Breast epithelium (tissue), 4 donors: ENCODE measurements at regions not wholly inside any gene's neighbourhood (a gene's known extent, or its start where the extent isn't known, plus 50 kb on each side); places are given as distances from the start of the nearest gene placed in this dataset.
A peak's percentile ranks its signal among the peaks of the same experiment; 100 is the strongest.

ENCODE experiments used
- DNase-seq, 2 donors: peaks; one replicate each; pipeline ENCODE4 v3.0.0-alpha.2; 2019; ENCODE audit warnings: low spot score in 2 of 2
- H3K27ac ChIP-seq, 2 donors: fragments of 200-600 bp; sonication (generic) in 1 of 2; one replicate each; pipeline ENCODE4 v1.5.1; 2016 to 2019; ENCODE audit warnings: mild to moderate bottlenecking in 1 of 2
- H3K27me3 ChIP-seq, 2 donors: fragments of 200-600 bp; sonication (generic) in 1 of 2; one replicate each; pipeline versions ENCODE4 v1.5.1 to v1.6.0; 2017 to 2019; ENCODE audit warnings: control low read depth in 1 of 2, mild to moderate bottlenecking in 1 of 2
- H3K36me3 ChIP-seq: fragments of 200-600 bp; one replicate; pipeline ENCODE4 v1.5.1; 2019
- H3K4me1 ChIP-seq, 2 donors: fragments of 200-600 bp; sonication (generic); one replicate each; pipeline ENCODE4 v1.5.1; 2016 to 2019; ENCODE audit warnings: control low read depth in 1 of 2
- H3K4me3 ChIP-seq, 3 donors: fragments of 200-600 bp; sonication (generic); 1 replicate in 2 of 3; 2 replicates in 1 of 3; pipeline ENCODE4 v1.5.1; 2016 to 2019; ENCODE audit warnings: mild to moderate bottlenecking in 3 of 3, moderate library complexity in 2 of 3
- H3K9me3 ChIP-seq, 2 donors: fragments of 200-600 bp; sonication (generic) in 1 of 2; one replicate each; pipeline ENCODE4 v1.5.1; 2016 to 2019; ENCODE audit warnings: control low read depth in 1 of 2
- CTCF ChIP-seq, 3 donors: fragments of 450-650 bp; IDR thresholded peaks; one replicate each; pipeline ENCODE4 v1.5.1; 2016 to 2017; ENCODE audit warnings: antibody characterized with exemption in 3 of 3, mild to moderate bottlenecking in 3 of 3, moderate library complexity in 3 of 3
- POLR2A ChIP-seq: fragments of 450-650 bp; IDR thresholded peaks from one replicate; pipeline ENCODE4 v1.6.1; 2016; ENCODE audit warnings: antibody characterized with exemption, mild to moderate bottlenecking, moderate library complexity
- POLR2AphosphoS5 ChIP-seq, 3 donors: sonication (generic); formaldehyde crosslinking; IDR thresholded peaks; one replicate each; pipeline ENCODE4 v1.6.1; 2017; ENCODE audit warnings: antibody characterized with exemption in 3 of 3
- intact Hi-C: fragments of 100-400 bp; cut with DNase I; formaldehyde crosslinking; loops from one replicate; pipeline ENCODE4 v1.15.1; 2023; ENCODE audit warnings: low total_unique reads

DNA sequence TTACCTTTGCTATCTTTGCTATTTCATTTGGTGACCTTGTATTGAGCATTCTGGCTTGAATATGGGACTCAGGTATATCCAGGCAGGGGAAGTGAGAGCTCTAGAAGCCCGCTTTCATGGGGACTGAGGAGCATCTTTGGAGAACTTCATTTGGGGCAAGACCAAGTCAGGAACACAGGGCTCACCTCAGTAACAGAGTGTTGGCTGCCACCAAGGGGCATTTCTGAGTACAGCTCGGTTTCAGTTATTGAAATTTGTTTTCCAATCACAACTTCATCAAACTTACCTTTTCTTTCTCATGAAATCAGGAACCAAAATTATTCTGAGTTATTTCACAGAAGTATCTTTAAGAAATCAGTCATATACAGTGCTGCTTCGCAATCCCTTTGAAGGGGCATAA lies 337.2 kb downstream of the C7orf25 start:
- H3K4me3 ChIP-seq = no peak overlapping the region
- no peak for DNase-seq
- H3K9me3 ChIP-seq = peaks cover 7 to 10% of the 10 kb centered on the region in 2 donors
- H3K27ac ChIP-seq = peak overlapping the region; percentile 14 to 39
- no peaks in the 10 kb centered on the region for H3K27me3 ChIP-seq
- TF ChIP-seq POLR2A (no peak), POLR2AphosphoS5 (IDR thresholded peaks at IDR 0.05) (no peak), CTCF (IDR thresholded peaks at IDR 0.05) (no peak)
- peaks cover 0 to 8% of the 10 kb centered on the region in 2 donors for H3K4me1 ChIP-seq
- intact Hi-C loops = no loop called here
- no peaks in the 10 kb centered on the region for H3K36me3 ChIP-seq

- peaks cover 3 to 4% of the 10 kb centered on the region in 2 donors for H3K9me3 ChIP-seq
- no peak for DNase-seq
- H3K4me3 ChIP-seq = no peak overlapping the region
- H3K27me3 ChIP-seq = no peaks in the 10 kb centered on the region
- TF ChIP-seq POLR2A = no peak
- no peak for TF ChIP-seq CTCF (IDR thresholded peaks at IDR 0.05)
- TF ChIP-seq POLR2AphosphoS5 (IDR thresholded peaks at IDR 0.05) = no peak
- no peak overlapping the region for H3K27ac ChIP-seq
- intact Hi-C loops = no loop called here
- H3K4me1 ChIP-seq = peaks cover 0 to 8% of the 10 kb centered on the region in 2 donors
- H3K36me3 ChIP-seq = no peaks in the 10 kb centered on the region
These were observed 337.1 kb upstream of the GLI3 start for GRCh38 chr7:42573881-42574672.

- TF ChIP-seq POLR2A = no peak
- no peak for TF ChIP-seq POLR2AphosphoS5 (IDR thresholded peaks at IDR 0.05)
- no peak for TF ChIP-seq CTCF (IDR thresholded peaks at IDR 0.05)
- peak overlapping the region; percentile 66 to 68 for H3K27ac ChIP-seq
- intact Hi-C loops = no loop called here
These were observed 335.6 kb upstream of the GLI3 start for GRCh38 chr7:42572561-42572960.

DNA sequence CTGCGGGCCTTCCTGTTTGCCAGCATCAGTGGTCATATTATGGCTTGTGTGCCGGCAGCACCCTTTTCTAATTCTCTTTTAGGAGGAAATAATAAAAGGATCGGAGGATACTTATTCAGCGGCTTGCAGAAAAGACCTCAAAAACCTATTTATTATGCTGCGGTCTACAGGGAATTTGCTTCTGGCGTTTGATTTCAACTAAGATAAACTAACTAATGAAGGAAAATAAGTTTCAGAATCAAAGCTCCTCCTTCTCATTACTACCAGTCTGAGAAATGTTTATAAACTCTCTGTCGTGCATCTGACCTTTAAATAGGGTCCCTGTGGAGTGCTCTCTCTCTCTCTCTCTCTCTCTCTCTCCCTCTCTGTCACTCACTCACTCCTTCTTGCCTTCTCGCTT lies 335.0 kb upstream of the GLI3 start:
- DNase-seq = no peak
- no peak for TF ChIP-seq POLR2A
- no peak for TF ChIP-seq POLR2AphosphoS5 (IDR thresholded peaks at IDR 0.05)
- no peak for TF ChIP-seq CTCF (IDR thresholded peaks at IDR 0.05)
- peak overlapping the region in 2 of 3 donors; percentile 18 to 26 for H3K4me3 ChIP-seq
- H3K9me3 ChIP-seq = no peaks in the 10 kb centered on the region
- H3K36me3 ChIP-seq = no peaks in the 10 kb centered on the region
- H3K4me1 ChIP-seq = peaks cover 0 to 8% of the 10 kb centered on the region in 2 donors
- intact Hi-C loops = no loop called here
- peak overlapping the region; percentile 57 to 68 for H3K27ac ChIP-seq
- H3K27me3 ChIP-seq = no peaks in the 10 kb centered on the region

More at GRCh38 chr7:42572561-42572960, 335.6 kb upstream of the GLI3 start:
- H3K4me3 ChIP-seq = no peak overlapping the region
- H3K9me3 ChIP-seq = no peaks in the 10 kb centered on the region
- no peaks in the 10 kb centered on the region for H3K27me3 ChIP-seq
- DNase-seq = no peak
- H3K36me3 ChIP-seq = no peaks in the 10 kb centered on the region
- H3K4me1 ChIP-seq = peaks cover 0 to 8% of the 10 kb centered on the region in 2 donors

DNA sequence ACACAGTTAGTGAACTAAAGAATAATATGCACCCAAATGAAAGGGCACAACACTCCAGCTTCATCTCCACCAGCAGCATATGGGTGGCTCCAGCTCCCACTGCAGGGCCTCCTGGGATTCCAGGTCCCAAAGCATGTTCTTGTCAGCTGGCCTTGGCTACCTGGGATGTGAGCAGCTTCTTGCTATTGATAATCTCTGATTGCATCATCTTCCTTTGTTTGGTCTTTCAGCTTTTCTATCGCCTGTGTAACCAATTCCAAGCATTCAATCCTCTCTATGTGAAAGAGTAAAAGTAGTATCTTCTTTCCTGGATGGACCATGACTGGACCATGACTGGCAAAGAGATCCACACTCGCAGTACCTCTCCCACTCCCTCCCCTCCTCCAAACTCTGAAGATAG lies 333.9 kb upstream of the GLI3 start:
- intact Hi-C loops = no loop called here
- DNase-seq = no peak
- peaks cover 0 to 8% of the 10 kb centered on the region in 2 donors for H3K4me1 ChIP-seq

More for the DNA sequence above, 333.9 kb upstream of the GLI3 start:
- H3K4me3 ChIP-seq = no peak overlapping the region
- no peaks in the 10 kb centered on the region for H3K36me3 ChIP-seq
- H3K27ac ChIP-seq = no peak overlapping the region
- TF ChIP-seq POLR2A (no peak), CTCF (IDR thresholded peaks at IDR 0.05) (no peak), POLR2AphosphoS5 (IDR thresholded peaks at IDR 0.05) (no peak)
- no peaks in the 10 kb centered on the region for H3K27me3 ChIP-seq
- no peaks in the 10 kb centered on the region for H3K9me3 ChIP-seq
